Prostate gland (tissue), 2 donors: ENCODE measurements at regions not wholly inside any gene's neighbourhood (a gene's known extent, or its start where the extent isn't known, plus 50 kb on each side); places are given as distances from the start of the nearest gene placed in this dataset.

ENCODE experiments used
- DNase-seq: peaks from one replicate; pipeline ENCODE4 v3.0.0-alpha.2; 2019; ENCODE audit warnings: low spot score
- H3K27ac ChIP-seq, 2 donors: fragments of 200-600 bp; sonication (generic); 2 replicates each; pipeline ENCODE4 v1.5.1; 2017 to 2019
- H3K27me3 ChIP-seq: fragments of 200-600 bp; sonication (generic); replicated peaks from 2 replicates; pipeline ENCODE4 v1.5.1; 2019; ENCODE audit not compliant: insufficient read depth
- H3K36me3 ChIP-seq, 2 donors: fragments of 200-600 bp; sonication (generic); 1 replicate in 1 of 2; 2 replicates in 1 of 2; pipeline versions ENCODE4 v1.5.1 to v1.8.1; 2017 to 2019
- H3K4me1 ChIP-seq: fragments of 200-600 bp; sonication (generic); replicated peaks from 2 replicates; pipeline ENCODE4 v1.5.1; 2019
- H3K4me3 ChIP-seq, 2 donors: fragments of 200-600 bp; sonication (generic); 2 replicates each; pipeline ENCODE4 v1.5.1; 2017 to 2019
- H3K9me3 ChIP-seq: fragments of 200-600 bp; sonication (generic); 2 replicates; pipeline ENCODE4 v1.5.1; 2017
- CTCF ChIP-seq, 4 experiments: fragments of 200-600 bp in 2 of 4; fragments of 450-650 bp in 2 of 4; sonication (generic) in 2 of 4; IDR thresholded peaks; 1 replicate in 3 of 4; 2 replicates in 1 of 4; pipeline ENCODE4 v1.5.1; 2016 to 2019; ENCODE audit warnings: antibody characterized with exemption in 4 of 4, mild to moderate bottlenecking in 2 of 4, moderate library complexity in 2 of 4
- POLR2A ChIP-seq: fragments of 450-650 bp; IDR thresholded peaks from one replicate; pipeline ENCODE4 v1.6.1; 2016; ENCODE audit warnings: antibody characterized with exemption, mild to moderate bottlenecking
- POLR2AphosphoS5 ChIP-seq: sonication (generic); formaldehyde crosslinking; IDR thresholded peaks from one replicate; pipeline ENCODE4 v1.6.1; 2017; ENCODE audit warnings: antibody characterized with exemption
- WGBS: methylation state at CpG from one replicate; pipeline ENCODE4 v1.1.5; 2018; 5-methylcytosine and 5-hydroxymethylcytosine counted together
- intact Hi-C: fragments of 100-400 bp; cut with DNase I; formaldehyde crosslinking; loops from one replicate; pipeline ENCODE4 v1.14.2; 2022

- H3K36me3 ChIP-seq, result no peaks in the 10 kb centered on the region
- no peaks in the 10 kb centered on the region for H3K27me3 ChIP-seq
- TF ChIP-seq CTCF (IDR thresholded peaks at IDR 0.05), result peak; percentile 14 to 78 (median 74)
- no peak for TF ChIP-seq POLR2AphosphoS5
- no peak for TF ChIP-seq POLR2A
- WGBS, result 22% methylated on average over 2 of the region's 2 CpGs
- H3K27ac ChIP-seq, result no peak overlapping the region
- no peak overlapping the region for H3K4me3 ChIP-seq
- no peaks in the 10 kb centered on the region for H3K4me1 ChIP-seq
- H3K9me3 ChIP-seq, result no peaks in the 10 kb centered on the region
- intact Hi-C loops, result no loop called here
- peak; percentile 70 for DNase-seq
Observed at GRCh38 chr14:49461529-49462401, 124.4 kb downstream of the RPS29 start.

- intact Hi-C loops, result no loop called here
- 11% methylated on average over 2 of the region's 2 CpGs for WGBS
Observed at GRCh38 chr14:49460662-49461061, 125.5 kb downstream of the RPS29 start.

GRCh38 chr14:49456589-49456988, 129.6 kb downstream of the RPS29 start:
- intact Hi-C loops, result no loop called here
- H3K4me3 ChIP-seq, result no peak overlapping the region
- DNase-seq, result no peak
- no peaks in the 10 kb centered on the region for H3K9me3 ChIP-seq
- TF ChIP-seq CTCF (IDR thresholded peaks at IDR 0.05), result no peak
- TF ChIP-seq POLR2A, result no peak
- no peak for TF ChIP-seq POLR2AphosphoS5
- no peaks in the 10 kb centered on the region for H3K4me1 ChIP-seq
- H3K27ac ChIP-seq, result no peak overlapping the region
- no peaks in the 10 kb centered on the region for H3K36me3 ChIP-seq
- 91% methylated on average over 2 of the region's 2 CpGs for WGBS
- no peaks in the 10 kb centered on the region for H3K27me3 ChIP-seq

More at GRCh38 chr14:49460662-49461061, 125.5 kb downstream of the RPS29 start:
- Histone ChIP-seq H3K27ac (no peak overlapping the region), H3K9me3 (no peaks in the 10 kb centered on the region), H3K4me3 (no peak overlapping the region), H3K36me3 (no peaks in the 10 kb centered on the region), H3K4me1 (no peaks in the 10 kb centered on the region), H3K27me3 (no peaks in the 10 kb centered on the region)
- no peak for DNase-seq
- TF ChIP-seq POLR2AphosphoS5, result peak; percentile 30
- no peak for TF ChIP-seq POLR2A
- no peak for TF ChIP-seq CTCF (IDR thresholded peaks at IDR 0.05)

- no peaks in the 10 kb centered on the region for H3K27me3 ChIP-seq
- no peaks in the 10 kb centered on the region for H3K4me1 ChIP-seq
- DNase-seq, result no peak
- no peaks in the 10 kb centered on the region for H3K9me3 ChIP-seq
- H3K36me3 ChIP-seq, result no peaks in the 10 kb centered on the region
- intact Hi-C loops, result no loop called here
- no peak overlapping the region for H3K27ac ChIP-seq
- no peak for TF ChIP-seq POLR2A
- no peak for TF ChIP-seq CTCF (IDR thresholded peaks at IDR 0.05)
- no peak for TF ChIP-seq POLR2AphosphoS5
- WGBS, result 66% methylated on average over 10 of the region's 10 CpGs
- no peak overlapping the region for H3K4me3 ChIP-seq
Observed at GRCh38 chr14:49451938-49452337, 134.2 kb downstream of the RPS29 start.

GRCh38 chr14:49449749-49450148, 136.4 kb downstream of the RPS29 start:
- DNase-seq, result no peak
- Histone ChIP-seq H3K4me1 (no peaks in the 10 kb centered on the region), H3K27me3 (no peaks in the 10 kb centered on the region), H3K9me3 (no peaks in the 10 kb centered on the region), H3K36me3 (no peaks in the 10 kb centered on the region), H3K4me3 (no peak overlapping the region), H3K27ac (no peak overlapping the region)
- intact Hi-C loops, result no loop called here
- TF ChIP-seq CTCF (IDR thresholded peaks at IDR 0.05) (no peak), POLR2A (no peak), POLR2AphosphoS5 (no peak)
- 98% methylated on average over 2 of the region's 2 CpGs for WGBS
